GM20000 (cell line): ENCODE measurements at regions not wholly inside any gene's neighbourhood (a gene's known extent, or its start where the extent isn't known, plus 50 kb on each side); places are given as distances from the start of the nearest gene placed in this dataset.
"Not testable (repeated sequence)": the region's sequence is repeated elsewhere in the genome, so short reads cannot be mapped to it uniquely, and the experiment has no call there.

Experiments used
- DNase-seq: peaks from one replicate; pipeline ENCODE4 v3.0.0; 2012; ENCODE audit warnings: low spot score
- TF ChIP-seq, protein P1 (sequence below): IDR thresholded peaks from 2 replicates; pipeline ENCODE4 v1.5.1; 2012; ENCODE audit warnings: mild to moderate bottlenecking, control low read depth; ENCODE audit errors: extremely low read depth, missing control alignments

- no peak for DNase-seq
- TF ChIP-seq, protein P1, sequence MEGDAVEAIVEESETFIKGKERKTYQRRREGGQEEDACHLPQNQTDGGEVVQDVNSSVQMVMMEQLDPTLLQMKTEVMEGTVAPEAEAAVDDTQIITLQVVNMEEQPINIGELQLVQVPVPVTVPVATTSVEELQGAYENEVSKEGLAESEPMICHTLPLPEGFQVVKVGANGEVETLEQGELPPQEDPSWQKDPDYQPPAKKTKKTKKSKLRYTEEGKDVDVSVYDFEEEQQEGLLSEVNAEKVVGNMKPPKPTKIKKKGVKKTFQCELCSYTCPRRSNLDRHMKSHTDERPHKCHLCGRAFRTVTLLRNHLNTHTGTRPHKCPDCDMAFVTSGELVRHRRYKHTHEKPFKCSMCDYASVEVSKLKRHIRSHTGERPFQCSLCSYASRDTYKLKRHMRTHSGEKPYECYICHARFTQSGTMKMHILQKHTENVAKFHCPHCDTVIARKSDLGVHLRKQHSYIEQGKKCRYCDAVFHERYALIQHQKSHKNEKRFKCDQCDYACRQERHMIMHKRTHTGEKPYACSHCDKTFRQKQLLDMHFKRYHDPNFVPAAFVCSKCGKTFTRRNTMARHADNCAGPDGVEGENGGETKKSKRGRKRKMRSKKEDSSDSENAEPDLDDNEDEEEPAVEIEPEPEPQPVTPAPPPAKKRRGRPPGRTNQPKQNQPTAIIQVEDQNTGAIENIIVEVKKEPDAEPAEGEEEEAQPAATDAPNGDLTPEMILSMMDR = no peak
These were observed 113.3 kb downstream of the MYCN start for GRCh38 chr2:16053437-16054257.

GRCh38 chr2:16052571-16053052 is 112.3 kb downstream of the MYCN start:
- DNase-seq = not testable (repeated sequence)

GRCh38 chr2:16051841-16052564 is 111.7 kb downstream of the MYCN start:
- TF ChIP-seq, protein P1 = no peak
- no peak for DNase-seq

GRCh38 chr2:16050908-16051489 is 110.6 kb downstream of the MYCN start:
- TF ChIP-seq, protein P1 = no peak
- no peak for DNase-seq

- DNase-seq = no peak
- TF ChIP-seq, protein P1 = no peak
These were observed 110.0 kb downstream of the MYCN start for GRCh38 chr2:16050261-16050907.

GRCh38 chr2:16049406-16049805 is 109.1 kb downstream of the MYCN start:
- DNase-seq = no peak
- TF ChIP-seq, protein P1 = no peak

- TF ChIP-seq, protein P1 = no peak
- no peak for DNase-seq
These were observed 108.1 kb downstream of the MYCN start for GRCh38 chr2:16048466-16048865.
